ENCODE measurements at regions not wholly inside any gene's neighbourhood (a gene's known extent, or its start where the extent isn't known, plus 50 kb on each side); places are given as distances from the start of the nearest gene placed in this dataset.

GRCh38 chr2:13113002-13113401 lies 396.3 kb downstream of the TRIB2 start:
- H3K9me3 Mint-ChIP-seq (ENCODE audit: insufficient read depth) = no peaks in the 10 kb centered on the region
- intact Hi-C loops (cut with micrococcal nuclease) = no loop called here

GRCh38 chr2:13114391-13114790 lies 397.7 kb downstream of the TRIB2 start:
- Mint-ChIP-seq H3K27me3 (peaks cover 14% of the 10 kb centered on the region), H3K4me3 (no peak overlapping the region), H3K27ac (no peak overlapping the region), H3K9me3 (ENCODE audit: insufficient read depth) (no peaks in the 10 kb centered on the region), H3K4me1 (no peaks in the 10 kb centered on the region)
- Histone ChIP-seq H2AFZ (ENCODE audit: insufficient read depth, low read depth, low read length, poor library complexity, severe bottlenecking) (no peak overlapping the region), H4K20me1 (ENCODE audit: control insufficient read depth, insufficient read depth, low read length, poor library complexity, severe bottlenecking) (no peaks in the 10 kb centered on the region), H3K4me2 (replicated peaks; ENCODE audit: low read depth, low read length, poor library complexity, severe bottlenecking) (no peak overlapping the region), H3K27me3 (replicated peaks in 1 of 4; ENCODE audit: control extremely low read depth in 1 of 4, control insufficient read depth in 3 of 4, insufficient read depth in 4 of 4, low read length in 3 of 4) (no peaks in the 10 kb centered on the region), H3K79me2 (ENCODE audit: control insufficient read depth, insufficient read depth, low read length) (no peaks in the 10 kb centered on the region), H3K4me1 (ENCODE audit: control insufficient read depth in 2 of 2, insufficient read depth in 2 of 2, low read length in 2 of 2) (no peaks in the 10 kb centered on the region), H3K4me3 (ENCODE audit: control extremely low read depth in 1 of 5, extremely low read depth in 1 of 5, insufficient read depth in 1 of 5, low read depth in 2 of 5, low read length in 4 of 5) (no peak overlapping the region), H3K27ac (ENCODE audit: low read length in 2 of 2) (no peak overlapping the region), H3K9me3 (ENCODE audit: control extremely low read depth in 1 of 3, control insufficient read depth in 2 of 3, insufficient read depth in 1 of 3, low read length in 2 of 3) (no peaks in the 10 kb centered on the region), H3K36me3 (replicated peaks in 1 of 2; ENCODE audit: control extremely low read depth in 1 of 2, control insufficient read depth in 1 of 2, extremely low read depth in 1 of 2, insufficient read depth in 2 of 2, low read length in 1 of 2) (no peaks in the 10 kb centered on the region), H3K9ac (ENCODE audit: low read length) (no peak overlapping the region)
- CTCF ChIA-PET = no interaction called here
- DNase-seq = no peak
- POLR2A ChIA-PET = no interaction called here
- WGBS (ENCODE audit: insufficient coverage) = 0% methylated on average over 1 of the region's 1 CpG
- TF ChIP-seq EZH2 (IDR thresholded peaks at IDR 0.05; ENCODE audit: borderline replicate concordance, insufficient read depth, low read depth, low read length, poor library complexity, severe bottlenecking) (no peak), CTCF (IDR thresholded peaks at IDR 0.05) (no peak)
- ATAC-seq (ENCODE audit: low read depth) = no peak
- intact Hi-C loops (cut with micrococcal nuclease) = no loop called here

More at GRCh38 chr2:13113002-13113401, 396.3 kb downstream of the TRIB2 start:
- H3K4me1 Mint-ChIP-seq = no peaks in the 10 kb centered on the region
- H3K4me3 Mint-ChIP-seq = no peak overlapping the region
- Histone ChIP-seq H3K4me2 (replicated peaks; ENCODE audit: low read depth, low read length, poor library complexity, severe bottlenecking) (no peak overlapping the region), H4K20me1 (ENCODE audit: control insufficient read depth, insufficient read depth, low read length, poor library complexity, severe bottlenecking) (no peaks in the 10 kb centered on the region), H3K4me1 (ENCODE audit: control insufficient read depth in 2 of 2, insufficient read depth in 2 of 2, low read length in 2 of 2) (no peaks in the 10 kb centered on the region), H3K27ac (ENCODE audit: low read length in 2 of 2) (no peak overlapping the region), H3K36me3 (replicated peaks in 1 of 2; ENCODE audit: control extremely low read depth in 1 of 2, control insufficient read depth in 1 of 2, extremely low read depth in 1 of 2, insufficient read depth in 2 of 2, low read length in 1 of 2) (no peaks in the 10 kb centered on the region), H2AFZ (ENCODE audit: insufficient read depth, low read depth, low read length, poor library complexity, severe bottlenecking) (no peak overlapping the region), H3K4me3 (ENCODE audit: control extremely low read depth in 1 of 5, extremely low read depth in 1 of 5, insufficient read depth in 1 of 5, low read depth in 2 of 5, low read length in 4 of 5) (no peak overlapping the region), H3K27me3 (replicated peaks in 1 of 4; ENCODE audit: control extremely low read depth in 1 of 4, control insufficient read depth in 3 of 4, insufficient read depth in 4 of 4, low read length in 3 of 4) (no peaks in the 10 kb centered on the region), H3K9me3 (ENCODE audit: control extremely low read depth in 1 of 3, control insufficient read depth in 2 of 3, insufficient read depth in 1 of 3, low read length in 2 of 3) (no peaks in the 10 kb centered on the region), H3K79me2 (ENCODE audit: control insufficient read depth, insufficient read depth, low read length) (no peaks in the 10 kb centered on the region), H3K9ac (ENCODE audit: low read length) (no peak overlapping the region)
- no peak overlapping the region for H3K27ac Mint-ChIP-seq
- ATAC-seq (ENCODE audit: low read depth) = no peak
- POLR2A ChIA-PET = no interaction called here
- no peak for DNase-seq
- no peak for TF ChIP-seq EZH2 (IDR thresholded peaks at IDR 0.05; ENCODE audit: borderline replicate concordance, insufficient read depth, low read depth, low read length, poor library complexity, severe bottlenecking)
- TF ChIP-seq CTCF (IDR thresholded peaks at IDR 0.05) = no peak
- H3K27me3 Mint-ChIP-seq = peaks cover 17% of the 10 kb centered on the region
- CTCF ChIA-PET = no interaction called here
- 87% methylated on average over 1 of the region's 4 CpGs for whole genome bisulfite sequencing (ENCODE audit: insufficient coverage)

Measured in B cell (primary cell).